GM12872 (cell line): ENCODE measurements at regions not wholly inside any gene's neighbourhood (a gene's known extent, or its start where the extent isn't known, plus 50 kb on each side); places are given as distances from the start of the nearest gene placed in this dataset.

Source experiments
- TF ChIP-seq, protein P1 (sequence below): IDR thresholded peaks from 3 replicates; pipeline ENCODE4 v1.5.1; 2011; ENCODE audit warnings: low read depth, mild to moderate bottlenecking, low read length, moderate library complexity; ENCODE audit not compliant: insufficient read depth

DNA sequence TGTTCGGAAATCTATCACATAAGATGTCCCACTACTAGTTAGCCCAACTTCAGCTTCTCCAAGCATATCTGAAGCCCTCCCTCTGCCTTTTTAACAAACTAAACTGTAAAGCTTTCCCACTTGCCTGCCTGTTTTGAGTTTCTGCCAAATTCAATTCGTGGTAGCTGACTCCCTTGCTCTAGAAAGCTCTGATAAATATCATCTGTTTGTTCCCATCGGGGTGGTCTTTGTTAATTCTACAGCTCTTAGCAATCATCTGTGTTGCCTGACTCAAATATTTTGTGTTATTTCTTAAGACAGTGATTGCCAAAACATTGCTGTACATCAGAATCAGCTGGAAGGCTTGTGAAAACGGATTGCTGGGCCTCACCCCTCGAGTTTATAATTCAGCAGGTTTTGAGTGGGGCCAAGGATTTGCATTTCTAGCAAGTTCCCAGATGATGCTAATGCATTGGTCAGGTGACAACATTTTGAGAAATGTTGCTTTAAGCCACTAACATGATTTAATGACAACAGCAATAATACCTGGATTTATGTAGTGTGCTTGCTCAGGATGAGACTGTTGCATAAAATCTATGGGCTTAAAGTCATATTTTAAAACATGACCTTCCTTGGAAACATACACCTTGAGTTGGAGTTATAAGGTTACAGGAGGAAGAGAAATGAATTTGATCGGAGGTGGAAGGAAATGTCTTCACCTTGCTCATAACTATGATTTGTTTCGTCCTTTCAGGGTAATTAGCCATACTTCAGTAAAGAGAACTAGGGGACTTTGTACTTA lies 631.9 kb downstream of the PSAT1 start:
- TF ChIP-seq, protein P1, sequence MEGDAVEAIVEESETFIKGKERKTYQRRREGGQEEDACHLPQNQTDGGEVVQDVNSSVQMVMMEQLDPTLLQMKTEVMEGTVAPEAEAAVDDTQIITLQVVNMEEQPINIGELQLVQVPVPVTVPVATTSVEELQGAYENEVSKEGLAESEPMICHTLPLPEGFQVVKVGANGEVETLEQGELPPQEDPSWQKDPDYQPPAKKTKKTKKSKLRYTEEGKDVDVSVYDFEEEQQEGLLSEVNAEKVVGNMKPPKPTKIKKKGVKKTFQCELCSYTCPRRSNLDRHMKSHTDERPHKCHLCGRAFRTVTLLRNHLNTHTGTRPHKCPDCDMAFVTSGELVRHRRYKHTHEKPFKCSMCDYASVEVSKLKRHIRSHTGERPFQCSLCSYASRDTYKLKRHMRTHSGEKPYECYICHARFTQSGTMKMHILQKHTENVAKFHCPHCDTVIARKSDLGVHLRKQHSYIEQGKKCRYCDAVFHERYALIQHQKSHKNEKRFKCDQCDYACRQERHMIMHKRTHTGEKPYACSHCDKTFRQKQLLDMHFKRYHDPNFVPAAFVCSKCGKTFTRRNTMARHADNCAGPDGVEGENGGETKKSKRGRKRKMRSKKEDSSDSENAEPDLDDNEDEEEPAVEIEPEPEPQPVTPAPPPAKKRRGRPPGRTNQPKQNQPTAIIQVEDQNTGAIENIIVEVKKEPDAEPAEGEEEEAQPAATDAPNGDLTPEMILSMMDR = no peak

DNA sequence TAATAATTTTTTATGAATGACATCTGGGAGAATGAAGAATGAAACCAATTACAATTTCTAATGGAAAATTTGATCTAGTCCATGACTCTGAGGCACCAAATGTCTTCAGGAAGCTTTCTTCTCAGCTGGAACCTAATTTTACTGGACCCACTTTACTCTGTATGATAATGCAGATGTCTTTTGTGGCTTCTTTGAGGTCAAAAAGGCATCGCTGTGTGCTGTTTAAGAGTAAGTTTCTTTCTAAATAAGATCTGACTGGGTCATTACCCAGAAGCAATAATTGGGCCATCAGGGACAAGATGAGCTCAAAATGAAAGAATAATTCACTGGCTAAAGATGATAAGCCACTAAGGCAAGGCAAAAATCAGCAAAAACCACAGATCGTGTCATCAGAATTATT lies 633.4 kb downstream of the PSAT1 start:
- TF ChIP-seq, protein P1 = no peak

DNA sequence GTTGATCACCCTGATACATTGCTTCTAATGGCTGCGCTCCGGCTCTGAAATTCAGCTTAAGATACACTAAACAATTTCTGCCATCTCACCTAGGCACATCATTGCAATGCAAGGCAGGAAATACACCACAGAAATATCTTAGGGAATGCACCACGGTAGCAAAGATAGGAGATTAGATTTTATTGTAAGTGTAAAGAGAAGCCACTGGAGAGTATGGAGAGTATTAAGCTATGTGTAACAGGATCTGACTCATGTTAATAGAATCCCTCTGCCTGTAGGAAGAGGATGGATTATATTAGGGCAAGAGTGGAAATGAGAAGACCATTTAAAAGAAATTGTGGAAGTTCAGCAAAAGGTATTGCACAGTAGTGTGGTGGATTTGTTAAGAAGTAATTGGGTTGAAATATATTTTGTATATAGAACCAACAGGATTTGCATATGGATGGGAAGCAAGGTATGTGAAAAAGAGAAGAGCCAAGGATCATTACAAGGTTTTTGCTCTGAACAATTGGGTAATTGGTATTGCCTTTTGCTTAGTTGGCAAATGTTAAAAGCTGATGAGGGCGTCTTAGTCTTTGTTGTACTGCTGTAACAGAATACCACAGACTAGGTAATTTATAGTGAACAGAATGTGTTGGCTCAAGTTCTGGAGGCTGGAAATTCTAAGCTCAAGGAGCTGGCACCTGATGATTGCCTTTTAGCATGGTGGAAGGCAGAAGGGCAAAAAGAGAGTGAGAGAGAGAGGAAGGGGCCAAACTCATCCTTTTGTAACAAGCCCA lies 636.1 kb downstream of the PSAT1 start:
- TF ChIP-seq, protein P1 = no peak

DNA sequence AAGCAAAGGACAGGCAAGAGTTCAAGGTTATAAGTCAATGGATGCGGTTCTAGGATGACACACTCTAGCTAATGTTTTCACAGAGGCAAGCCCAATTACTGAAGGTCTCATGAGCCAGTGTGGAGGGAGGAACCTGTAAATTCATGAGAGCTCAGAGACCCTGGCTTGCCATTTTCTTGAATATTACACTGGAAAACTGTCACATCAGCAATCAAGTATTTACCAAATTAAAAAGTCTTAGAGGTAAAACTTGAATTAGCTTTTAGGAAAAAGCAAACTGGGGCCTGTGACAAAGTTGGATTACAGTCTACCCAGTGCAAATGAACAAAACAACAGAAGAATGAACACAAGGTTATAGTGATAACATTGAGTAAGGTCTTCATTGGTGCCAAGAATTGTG lies 636.9 kb upstream of the TLE4 start:
- TF ChIP-seq, protein P1 = no peak

DNA sequence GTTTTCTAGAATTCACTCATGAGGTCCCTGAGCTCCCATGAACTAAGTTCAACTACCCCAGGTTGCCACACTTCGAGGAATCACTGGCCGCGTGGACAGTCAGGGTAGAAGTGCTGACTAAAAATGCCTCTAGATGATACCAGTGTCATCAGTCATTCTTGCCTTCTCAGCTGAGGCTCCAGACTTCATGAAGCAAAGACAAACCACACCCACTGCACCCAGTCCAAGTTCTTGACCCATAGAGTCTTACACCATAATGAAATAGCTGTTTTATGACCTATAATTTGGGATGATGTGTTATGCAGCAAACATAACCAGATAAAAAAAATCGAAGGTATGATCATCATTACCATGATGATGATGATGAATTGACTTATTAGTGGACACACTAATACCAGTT lies 632.9 kb upstream of the TLE4 start:
- TF ChIP-seq, protein P1 = no peak

DNA sequence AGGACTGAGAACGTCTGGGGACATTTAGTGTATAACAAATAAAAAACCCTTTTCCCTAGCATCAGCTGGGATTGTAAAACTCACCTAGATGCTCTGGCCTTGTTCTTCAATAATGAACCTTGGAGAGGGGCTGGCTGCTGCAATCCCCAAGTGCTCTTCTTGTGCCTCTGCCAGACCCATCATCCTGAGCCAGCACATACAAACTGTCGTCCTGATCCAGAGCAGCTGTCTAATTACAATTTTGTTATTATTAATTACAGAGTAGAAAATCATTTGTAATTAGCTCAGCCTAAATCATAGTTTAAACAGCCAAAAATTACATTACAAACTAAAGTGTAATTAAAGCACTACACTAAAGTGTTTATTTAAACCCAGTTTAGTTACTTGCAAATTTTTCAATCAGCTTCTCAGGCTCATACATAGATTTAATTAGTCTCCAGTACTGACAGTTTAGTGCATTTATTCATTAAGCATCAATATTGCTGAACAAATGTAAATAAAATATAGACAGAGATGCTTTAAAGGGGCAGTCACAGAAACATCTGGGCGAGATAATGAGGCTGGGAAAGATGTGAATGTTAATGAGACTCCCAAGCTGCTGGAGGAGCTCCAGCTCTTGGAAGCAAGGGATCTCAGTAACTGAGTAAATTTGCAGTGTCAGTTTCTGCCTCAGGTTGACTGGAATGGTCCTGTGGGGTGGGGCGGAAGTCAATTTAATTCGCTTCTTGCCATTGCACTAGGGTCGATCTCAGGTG lies 632.3 kb upstream of the TLE4 start:
- TF ChIP-seq, protein P1 = no peak

DNA sequence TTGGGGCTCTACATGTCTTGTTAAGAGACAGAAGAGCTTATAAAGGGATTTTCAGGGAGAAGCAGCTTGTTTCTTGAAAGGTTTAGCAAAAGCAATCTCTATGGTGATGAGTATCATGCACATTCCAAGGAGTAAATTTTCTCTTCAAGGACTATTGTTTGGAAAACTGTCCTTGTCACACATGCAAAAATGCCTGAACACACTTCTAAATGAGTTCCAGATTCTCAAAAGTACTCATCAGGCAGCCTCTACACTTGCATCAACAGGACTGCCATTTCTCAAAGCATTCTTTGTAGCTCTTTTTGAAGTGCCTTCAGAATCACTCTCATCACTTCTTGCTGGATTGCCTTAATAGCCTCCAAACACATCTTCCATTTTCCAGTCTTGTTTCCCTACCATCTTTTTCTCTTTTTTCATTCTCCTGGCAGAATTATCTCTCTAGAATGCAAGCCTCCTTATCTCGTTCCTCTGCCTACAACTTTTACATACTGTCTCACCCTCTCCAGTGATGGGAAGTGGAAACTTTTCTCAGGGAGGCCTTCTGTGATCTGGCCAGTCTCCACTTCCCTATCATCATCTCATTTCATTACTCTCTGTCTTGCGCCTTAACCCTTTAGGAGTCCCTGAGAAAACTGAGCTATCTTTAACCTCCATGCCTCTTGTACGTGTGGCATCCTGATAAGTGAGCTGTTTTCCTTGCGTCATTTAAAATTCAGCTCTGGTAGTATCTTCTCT lies 631.5 kb upstream of the TLE4 start:
- TF ChIP-seq, protein P1 = no peak
